GM10266 (cell line): ENCODE measurements at regions not wholly inside any gene's neighbourhood (a gene's known extent, or its start where the extent isn't known, plus 50 kb on each side); places are given as distances from the start of the nearest gene placed in this dataset.
A peak's percentile ranks its signal among the peaks of the same experiment; 100 is the strongest.

Experiments
- DNase-seq: peaks from one replicate; pipeline ENCODE4 v3.0.0; 2012; ENCODE audit errors: extremely low spot score
- TF ChIP-seq, protein P1 (sequence below): IDR thresholded peaks from 2 replicates; pipeline ENCODE4 v1.5.1; 2012; ENCODE audit warnings: mild to moderate bottlenecking, low read depth; ENCODE audit not compliant: control insufficient read depth, insufficient read depth; ENCODE audit errors: missing control alignments

DNA sequence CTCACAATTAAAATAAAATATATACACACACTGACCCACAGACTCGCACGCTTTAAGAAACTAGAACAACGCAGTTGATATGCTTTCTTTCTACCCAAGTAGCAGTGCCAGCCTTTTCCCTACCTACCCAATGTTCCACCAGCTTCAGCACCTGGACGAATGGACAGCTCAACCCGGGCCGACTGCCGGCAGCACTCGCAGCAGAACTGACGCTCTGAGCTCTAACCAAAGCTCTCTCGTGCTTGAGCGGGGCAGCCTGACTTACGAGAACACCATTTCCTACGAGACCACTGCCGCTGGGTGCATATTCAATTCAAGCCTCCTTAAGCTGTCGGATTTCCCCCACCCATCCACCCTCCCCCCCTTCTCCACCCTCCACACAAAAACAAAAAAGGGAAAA is 127.4 kb upstream of the DPYD start:
- TF ChIP-seq, protein P1, sequence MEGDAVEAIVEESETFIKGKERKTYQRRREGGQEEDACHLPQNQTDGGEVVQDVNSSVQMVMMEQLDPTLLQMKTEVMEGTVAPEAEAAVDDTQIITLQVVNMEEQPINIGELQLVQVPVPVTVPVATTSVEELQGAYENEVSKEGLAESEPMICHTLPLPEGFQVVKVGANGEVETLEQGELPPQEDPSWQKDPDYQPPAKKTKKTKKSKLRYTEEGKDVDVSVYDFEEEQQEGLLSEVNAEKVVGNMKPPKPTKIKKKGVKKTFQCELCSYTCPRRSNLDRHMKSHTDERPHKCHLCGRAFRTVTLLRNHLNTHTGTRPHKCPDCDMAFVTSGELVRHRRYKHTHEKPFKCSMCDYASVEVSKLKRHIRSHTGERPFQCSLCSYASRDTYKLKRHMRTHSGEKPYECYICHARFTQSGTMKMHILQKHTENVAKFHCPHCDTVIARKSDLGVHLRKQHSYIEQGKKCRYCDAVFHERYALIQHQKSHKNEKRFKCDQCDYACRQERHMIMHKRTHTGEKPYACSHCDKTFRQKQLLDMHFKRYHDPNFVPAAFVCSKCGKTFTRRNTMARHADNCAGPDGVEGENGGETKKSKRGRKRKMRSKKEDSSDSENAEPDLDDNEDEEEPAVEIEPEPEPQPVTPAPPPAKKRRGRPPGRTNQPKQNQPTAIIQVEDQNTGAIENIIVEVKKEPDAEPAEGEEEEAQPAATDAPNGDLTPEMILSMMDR, result no peak
- DNase-seq, result peak; percentile 61

DNA sequence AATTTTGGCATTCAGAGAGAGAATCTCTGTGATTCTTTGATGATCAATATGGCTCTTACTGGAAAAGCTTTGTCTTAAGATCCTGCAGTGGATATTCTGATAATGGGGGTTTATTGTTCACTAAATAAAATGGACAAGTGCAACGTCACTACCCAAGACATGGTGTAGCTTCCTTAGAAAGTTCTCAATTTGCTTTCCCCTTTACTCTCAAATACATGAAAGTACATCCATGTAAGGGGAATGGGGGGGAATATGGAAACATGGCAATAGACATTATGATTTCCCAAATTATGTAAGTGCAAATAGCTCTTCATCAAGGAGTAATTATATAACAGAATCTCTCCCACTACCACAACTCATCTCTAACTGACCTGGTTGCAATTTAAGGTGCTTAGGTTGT is 126.3 kb upstream of the DPYD start:
- no peak for DNase-seq
- TF ChIP-seq, protein P1, result no peak

DNA sequence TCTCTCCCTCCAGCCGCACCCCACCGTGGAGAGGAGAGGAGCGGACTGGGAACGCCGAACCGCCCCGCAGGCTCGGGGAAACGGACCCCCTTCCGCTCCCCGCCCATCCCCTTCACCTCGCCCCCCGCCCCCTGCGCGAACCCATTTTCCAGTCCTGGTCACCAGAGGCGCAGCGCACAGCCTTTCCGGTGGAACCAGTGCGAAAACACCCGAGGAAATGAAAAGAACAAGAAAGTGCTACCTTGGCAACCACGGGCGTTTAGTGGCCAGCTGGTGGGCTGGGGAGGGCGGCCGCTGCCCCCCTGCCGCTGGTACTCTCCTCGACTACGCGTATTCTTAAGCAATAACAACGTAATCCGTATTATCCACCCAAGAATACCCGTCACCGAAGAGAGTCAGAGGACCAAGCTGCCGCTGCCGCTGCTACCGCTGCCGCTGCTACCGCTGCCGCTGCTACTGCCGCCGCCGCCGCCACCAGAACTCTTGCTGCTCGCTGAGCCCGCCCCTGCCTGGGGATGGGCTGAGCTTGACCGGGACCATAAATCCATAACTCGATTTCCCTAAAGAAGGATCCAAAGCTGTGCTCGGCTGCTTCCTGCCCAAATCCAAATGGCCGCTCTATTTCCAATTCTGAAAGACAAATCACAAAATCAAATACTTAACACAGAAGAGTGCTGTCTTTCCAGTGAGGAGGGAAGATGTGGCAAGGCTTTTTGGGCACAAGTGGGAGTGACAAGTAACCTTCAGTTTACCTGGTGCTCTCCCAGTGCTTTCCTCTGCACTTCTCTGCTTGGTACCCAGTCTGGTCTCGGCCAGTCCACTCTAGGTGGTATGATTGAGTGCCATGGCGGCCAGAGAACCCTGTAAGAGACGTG is 125.2 kb upstream of the DPYD start:
- DNase-seq, result no peak
- TF ChIP-seq, protein P1, result no peak

DNA sequence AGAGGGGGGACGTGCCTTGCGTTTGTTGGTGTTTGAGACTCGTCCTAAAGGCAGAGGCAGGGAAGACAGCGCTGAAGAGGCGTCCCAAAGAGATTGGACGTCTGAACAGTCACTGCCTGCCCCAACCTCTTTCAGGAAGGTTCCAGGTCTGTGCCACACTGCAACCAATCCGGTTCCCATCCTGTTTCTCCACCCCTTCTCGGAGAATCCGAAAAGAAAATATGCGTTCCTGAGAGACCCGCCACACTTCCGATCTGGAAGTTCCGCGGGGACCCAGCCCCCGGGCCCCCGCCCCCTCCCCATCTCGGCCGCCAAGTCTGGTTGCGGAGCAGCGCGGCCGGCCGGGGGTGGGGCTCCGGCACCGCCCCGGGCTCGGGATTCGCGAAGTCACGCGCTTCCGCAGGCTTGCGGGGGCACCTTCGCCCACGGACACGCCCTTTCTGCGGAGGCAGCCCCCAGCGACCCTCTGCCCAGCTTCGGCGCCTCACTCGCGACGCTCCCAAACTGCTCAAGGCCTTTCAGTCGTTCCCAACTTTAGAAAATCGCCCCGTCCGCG is 124.5 kb upstream of the DPYD start:
- TF ChIP-seq, protein P1, result no peak
- no peak for DNase-seq

DNA sequence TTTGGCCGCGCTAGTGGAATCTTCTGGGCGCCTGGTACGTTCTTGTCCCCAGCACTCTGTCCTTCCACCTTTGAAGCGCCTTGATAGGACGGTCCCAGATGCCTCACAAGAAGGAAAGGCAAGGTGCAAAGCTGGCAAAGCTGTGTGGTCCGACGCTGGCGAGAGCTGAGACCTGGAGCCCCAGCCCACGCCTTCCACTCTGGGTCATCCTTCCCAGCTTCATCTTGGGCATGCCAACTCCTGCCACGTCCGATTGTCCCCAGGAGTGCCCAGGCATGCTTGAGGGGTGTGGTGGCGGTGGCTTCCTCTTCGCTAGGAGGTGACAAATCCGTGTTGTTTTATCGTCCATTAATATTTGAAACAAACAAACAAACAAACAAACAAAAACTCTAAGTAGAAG is 123.9 kb upstream of the DPYD start:
- no peak for DNase-seq
- TF ChIP-seq, protein P1, result no peak

DNA sequence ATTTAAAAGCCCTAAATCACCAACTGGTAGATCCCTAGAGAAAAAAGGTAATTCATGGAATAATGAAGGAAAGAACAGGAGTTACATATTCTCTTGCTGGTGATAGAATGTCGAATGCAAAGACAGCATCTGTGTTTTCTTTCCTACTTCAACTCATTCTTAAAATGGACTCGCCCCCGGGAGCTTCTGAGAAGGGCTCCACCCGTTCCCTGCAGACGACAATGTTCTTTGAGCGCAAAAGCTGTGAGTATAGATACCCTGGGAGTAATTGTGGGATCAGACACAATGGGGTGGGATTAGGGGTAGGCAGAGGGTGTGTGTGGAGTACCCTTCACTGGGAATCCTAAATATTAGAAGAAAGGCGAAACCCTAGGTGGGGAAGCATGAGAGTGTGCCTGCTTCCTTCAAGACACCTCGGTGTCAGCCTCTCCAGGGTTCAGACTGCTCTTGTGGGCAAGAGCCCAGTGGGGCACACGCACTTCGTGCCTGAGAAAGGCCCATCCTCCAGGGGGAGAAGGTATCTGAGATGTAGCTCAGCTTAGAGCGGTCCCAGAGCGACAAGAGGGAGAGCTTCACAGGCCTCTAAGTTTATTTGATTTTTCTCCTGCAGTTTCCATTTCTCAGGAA is 123.3 kb upstream of the DPYD start:
- TF ChIP-seq, protein P1, result no peak
- DNase-seq, result no peak

DNA sequence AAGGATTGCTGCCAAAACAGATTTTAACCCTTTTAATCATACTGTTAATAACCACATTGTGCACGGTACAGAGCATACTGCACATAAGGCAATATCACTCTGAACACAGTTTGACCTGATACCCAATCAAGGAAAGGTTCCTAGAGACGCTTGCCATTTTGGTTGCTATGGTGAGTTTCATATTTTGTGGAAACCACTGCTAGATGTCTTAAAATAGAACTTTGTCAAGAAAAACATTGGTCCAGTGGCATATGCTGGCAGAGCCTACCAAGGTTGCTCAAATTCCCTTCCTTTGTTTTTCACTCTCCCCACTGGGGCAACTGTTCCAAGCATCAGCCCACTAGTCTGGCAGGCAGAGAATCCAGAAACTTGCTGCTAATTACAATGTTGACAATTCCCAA is 114.8 kb upstream of the DPYD start:
- TF ChIP-seq, protein P1, result no peak
- no peak for DNase-seq
